ENCODE measurements at regions not wholly inside any gene's neighbourhood (a gene's known extent, or its start where the extent isn't known, plus 50 kb on each side); places are given as distances from the start of the nearest gene placed in this dataset.
"Not testable (repeated sequence)": the region's sequence is repeated elsewhere in the genome, so short reads cannot be mapped to it uniquely, and the experiment has no call there.

- TF ChIP-seq, protein P1, sequence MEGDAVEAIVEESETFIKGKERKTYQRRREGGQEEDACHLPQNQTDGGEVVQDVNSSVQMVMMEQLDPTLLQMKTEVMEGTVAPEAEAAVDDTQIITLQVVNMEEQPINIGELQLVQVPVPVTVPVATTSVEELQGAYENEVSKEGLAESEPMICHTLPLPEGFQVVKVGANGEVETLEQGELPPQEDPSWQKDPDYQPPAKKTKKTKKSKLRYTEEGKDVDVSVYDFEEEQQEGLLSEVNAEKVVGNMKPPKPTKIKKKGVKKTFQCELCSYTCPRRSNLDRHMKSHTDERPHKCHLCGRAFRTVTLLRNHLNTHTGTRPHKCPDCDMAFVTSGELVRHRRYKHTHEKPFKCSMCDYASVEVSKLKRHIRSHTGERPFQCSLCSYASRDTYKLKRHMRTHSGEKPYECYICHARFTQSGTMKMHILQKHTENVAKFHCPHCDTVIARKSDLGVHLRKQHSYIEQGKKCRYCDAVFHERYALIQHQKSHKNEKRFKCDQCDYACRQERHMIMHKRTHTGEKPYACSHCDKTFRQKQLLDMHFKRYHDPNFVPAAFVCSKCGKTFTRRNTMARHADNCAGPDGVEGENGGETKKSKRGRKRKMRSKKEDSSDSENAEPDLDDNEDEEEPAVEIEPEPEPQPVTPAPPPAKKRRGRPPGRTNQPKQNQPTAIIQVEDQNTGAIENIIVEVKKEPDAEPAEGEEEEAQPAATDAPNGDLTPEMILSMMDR (IDR thresholded peaks at IDR 0.05), result not testable (repeated sequence)
- not testable (repeated sequence) for TF ChIP-seq ZFX (IDR thresholded peaks at IDR 0.05; ENCODE audit: borderline replicate concordance)
Observed at GRCh38 chr17:19474405-19474804, 59.2 kb upstream of the SLC47A1 start.
